K562 (cell line): ENCODE measurements at regions not wholly inside any gene's neighbourhood (a gene's known extent, or its start where the extent isn't known, plus 50 kb on each side); places are given as distances from the start of the nearest gene placed in this dataset.

Source experiments
- ATAC-seq: fragments of 200-7000 bp; cut with Tn5 transposase; 3 replicates; pipeline ENCODE4 v1.9.1; 2020; ENCODE audit warnings: moderate library complexity
- BruUV-seq: library from RNA; stranded (reverse); fragments of 400-500 nt; replicated peaks from 2 replicates; lab custom pipeline; 2021; lab: Mats Ljungman, UMichigan
- CTCF ChIA-PET: fragments of 300-600 bp; formaldehyde crosslinking; extraction: SDS; loops from one replicate; lab custom pipeline; 2021; ENCODE audit warnings: low intra/inter-chr PET ratio; lab: Yijun Ruan, JAX
- POLR2A ChIA-PET: fragments of 300-600, 350-650 bp; sonication (Branson Sonifier 250); formaldehyde crosslinking; extraction: SDS; loops from one replicate; lab custom pipeline; 2021; ENCODE audit warnings: antibody characterized with exemption, inconsistent platforms; lab: Yijun Ruan, JAX
- DNase-seq, 4 experiments: peaks; one replicate each; pipeline versions ENCODE4 v3.0.0 to v3.0.0-alpha.2; 2011 to 2018; ENCODE audit warnings: low spot score in 3 of 4, mixed read lengths in 3 of 4; ENCODE audit errors: extremely low read depth in 1 of 4
- FAIRE-seq: peaks from 2 replicates; lab custom pipeline; 2011; peaks lifted over from hg19 to GRCh38; lab: Jason Lieb, UNC
- H2AFZ ChIP-seq: 2 replicates; pipeline ENCODE4 v1.6.0; 2011; ENCODE audit warnings: low read depth, low read length, control low read depth, inconsistent platforms
- H3K27ac ChIP-seq: fragments of 200-600 bp; 3 replicates; pipeline ENCODE4 v1.8.0; 2011; ENCODE audit warnings: low read depth, mild to moderate bottlenecking, control low read depth, inconsistent platforms, low read length, moderate library complexity, mixed read lengths; ENCODE audit errors: extremely low read depth
- H3K27me3 ChIP-seq, 2 experiments: fragments of 300-600 bp in 1 of 2; 2 replicates in 1 of 2; 3 replicates in 1 of 2; pipeline versions ENCODE4 v1.6.0 to v1.8.0; 2011; ENCODE audit warnings: inconsistent platforms in 2 of 2, low read length in 2 of 2, mild to moderate bottlenecking in 1 of 2, mixed read lengths in 1 of 2, moderate library complexity in 1 of 2; ENCODE audit not compliant: control insufficient read depth in 2 of 2, insufficient read depth in 2 of 2
- H3K36me3 ChIP-seq: fragments of 300-600 bp; 3 replicates; pipeline ENCODE4 v1.8.0; 2011; ENCODE audit warnings: mild to moderate bottlenecking, low read length, inconsistent platforms; ENCODE audit not compliant: control insufficient read depth, insufficient read depth
- H3K4me1 ChIP-seq, 2 experiments: fragments of 200-600 bp in 1 of 2; replicated peaks in 1 of 2; 2 replicates in 1 of 2; 3 replicates in 1 of 2; pipeline versions ENCODE4 v1.5.1 to v1.8.0; 2011; ENCODE audit warnings: inconsistent platforms in 2 of 2, low read length in 2 of 2, mild to moderate bottlenecking in 1 of 2, mixed read lengths in 1 of 2, moderate library complexity in 1 of 2; ENCODE audit not compliant: control insufficient read depth in 2 of 2, insufficient read depth in 2 of 2
- H3K4me2 ChIP-seq: 2 replicates; pipeline ENCODE4 v1.6.1; 2011; ENCODE audit warnings: low read length, control low read depth, inconsistent platforms, mixed read lengths; ENCODE audit not compliant: insufficient read depth
- H3K4me3 ChIP-seq: fragments of 200-600 bp; sonication (generic), shearing (Covaris generic); 2 replicates; pipeline ENCODE4 v1.5.1; 2016; ENCODE audit warnings: control low read depth, inconsistent platforms
- H3K79me2 ChIP-seq: fragments of 200-600 bp; 3 replicates; pipeline ENCODE4 v1.8.0; 2011; ENCODE audit warnings: low read length, inconsistent platforms; ENCODE audit not compliant: control insufficient read depth, insufficient read depth
- H3K9ac ChIP-seq, 2 experiments: 2 replicates each; pipeline versions ENCODE4 v1.6.0 to v1.6.1; 2011; ENCODE audit warnings: low read depth in 2 of 2, low read length in 2 of 2, control low read depth in 1 of 2, inconsistent platforms in 1 of 2, mild to moderate bottlenecking in 1 of 2, mixed read lengths in 1 of 2; ENCODE audit not compliant: insufficient read depth in 1 of 2
- H3K9me1 ChIP-seq: one replicate; pipeline ENCODE4 v1.6.0; 2011; ENCODE audit warnings: inconsistent platforms, mild to moderate bottlenecking, low read length, moderate library complexity; ENCODE audit not compliant: control insufficient read depth, insufficient read depth
- H3K9me3 ChIP-seq: replicated peaks from 2 replicates; pipeline ENCODE4 v1.5.1; 2011; ENCODE audit warnings: low read depth, low read length, inconsistent platforms; ENCODE audit not compliant: control insufficient read depth, insufficient read depth
- H4K20me1 ChIP-seq: replicated peaks from 2 replicates; pipeline ENCODE4 v1.6.1; 2011; ENCODE audit warnings: low read length, inconsistent platforms, mixed read lengths; ENCODE audit not compliant: control insufficient read depth, insufficient read depth
- CHD4 ChIP-seq: fragments of 200-600 bp; sonication (generic); IDR thresholded peaks from 3 replicates; pipeline ENCODE4 v1.6.1; 2012; ENCODE audit warnings: low read depth, mild to moderate bottlenecking, mixed read lengths, low read length, inconsistent platforms; ENCODE audit not compliant: insufficient read depth, insufficient replicate concordance, poor library complexity, severe bottlenecking
- FOXM1 ChIP-seq, 2 experiments: fragments of 450-650 bp in 1 of 2; sonication (generic) in 1 of 2; formaldehyde crosslinking in 1 of 2; IDR thresholded peaks; 2 replicates each; pipeline versions ENCODE4 v1.6.1 to v1.9.0; 2017 to 2022; ENCODE audit warnings: low read depth in 2 of 2, mild to moderate bottlenecking in 2 of 2, missing genetic modification reagents in 1 of 2, moderate library complexity in 1 of 2
- HNRNPLL ChIP-seq: fragments of 200-400 bp; formaldehyde crosslinking; IDR thresholded peaks from 2 replicates; pipeline ENCODE4 v1.6.1; 2017; ENCODE audit warnings: low read length, low read depth, mild to moderate bottlenecking; ENCODE audit not compliant: poor library complexity, severe bottlenecking
- RBM25 ChIP-seq: fragments of 200-400 bp; formaldehyde crosslinking; IDR thresholded peaks from 2 replicates; pipeline ENCODE4 v1.6.1; 2018; ENCODE audit warnings: low read length, low read depth, moderate library complexity; ENCODE audit not compliant: severe bottlenecking
- TSC22D4 ChIP-seq: fragments of 450-650 bp; IDR thresholded peaks from 2 replicates; pipeline ENCODE4 v1.6.1; 2016; ENCODE audit warnings: missing genetic modification characterization, missing biosample characterization, control low read depth
- VEZF1 ChIP-seq: fragments of 200-800 bp; sonication (Bioruptor generic); IDR thresholded peaks from 2 replicates; pipeline ENCODE4 v1.6.1; 2017; ENCODE audit warnings: missing genetic modification characterization, missing compliant biosample characterization
- ZNF280B ChIP-seq: fragments of 250-450 bp; sonication (Bioruptor Pico); IDR thresholded peaks from 2 replicates; pipeline ENCODE4 v1.5.1; 2021; ENCODE audit warnings: mild to moderate bottlenecking
- WGBS: fragments of 100-300 bp; shearing (Covaris generic); methylation state at CpG from one replicate; pipeline ENCODE4 v1.1.6; 2016; ENCODE audit warnings: low coverage, mixed read lengths; ENCODE audit not compliant: insufficient coverage; ENCODE audit errors: missing lambda C conversion rate; 5-methylcytosine and 5-hydroxymethylcytosine counted together
- in situ Hi-C: fragments of 300-500 bp; cut with MboI; formaldehyde crosslinking; loops from 4 replicates; pipeline ENCODE4 v1.15.0; 2018; ENCODE audit warnings: inconsistent platforms, mixed read lengths
- intact Hi-C: fragments of 100-400 bp; cut with micrococcal nuclease; formaldehyde crosslinking; loops from 2 replicates; pipeline ENCODE4 v1.14.2; 2022

- in situ Hi-C loops = no loop called here
- Histone ChIP-seq H4K20me1 (no peaks in the 10 kb centered on the region), H3K4me2 (no peak overlapping the region), H3K27ac (no peak overlapping the region)
- ATAC-seq = no peak
- CTCF ChIA-PET = no interaction called here
- no peak for FAIRE-seq
- TF ChIP-seq HNRNPLL (no peak), CHD4 (no peak), VEZF1 (CRISPR knock-in tag) (no peak), TSC22D4 (no peak), ZNF280B (CRISPR knock-in tag) (no peak), FOXM1 (IDR thresholded peaks at IDR 0.05; ENCODE audit: low read depth) (no peak), FOXM1 (CRISPR knock-in tag; IDR thresholded peaks at IDR 0.05; ENCODE audit: low read depth) (no peak), RBM25 (no peak)
- TF ChIP-seq, all 486 proteins: peak for 0
- H3K9me3 ChIP-seq = no peaks in the 10 kb centered on the region
- H3K4me1 ChIP-seq = no peaks in the 10 kb centered on the region
- BruUV-seq = no TSS peak
- H3K4me3 ChIP-seq = no peak overlapping the region
- intact Hi-C loops = no loop called here
- no peaks in the 10 kb centered on the region for H3K27me3 ChIP-seq
- H3K36me3 ChIP-seq = no peaks in the 10 kb centered on the region
- no peaks in the 10 kb centered on the region for H3K79me2 ChIP-seq
- H3K9me1 ChIP-seq = no peaks in the 10 kb centered on the region
- no peak overlapping the region for H3K9ac ChIP-seq
- WGBS = under 1% methylated on average over 9 of the region's 9 CpGs
- DNase-seq = no peak
- POLR2A ChIA-PET = no interaction called here
- H2AFZ ChIP-seq = no peak overlapping the region
Observed at GRCh38 chr1:5555853-5556252, 436.4 kb downstream of the NPHP4 start.
